GM20431 (cell line): ENCODE measurements at regions not wholly inside any gene's neighbourhood (a gene's known extent, or its start where the extent isn't known, plus 50 kb on each side); places are given as distances from the start of the nearest gene placed in this dataset.

Experiments used
- in situ Hi-C: fragments of 300-500 bp; cut with MseI, MboI; formaldehyde crosslinking; loops from one replicate; pipeline ENCODE4 v1.15.0; 2020; ENCODE audit warnings: low sequenced_read_pairs; ENCODE audit not compliant: unreplicated experiment

DNA sequence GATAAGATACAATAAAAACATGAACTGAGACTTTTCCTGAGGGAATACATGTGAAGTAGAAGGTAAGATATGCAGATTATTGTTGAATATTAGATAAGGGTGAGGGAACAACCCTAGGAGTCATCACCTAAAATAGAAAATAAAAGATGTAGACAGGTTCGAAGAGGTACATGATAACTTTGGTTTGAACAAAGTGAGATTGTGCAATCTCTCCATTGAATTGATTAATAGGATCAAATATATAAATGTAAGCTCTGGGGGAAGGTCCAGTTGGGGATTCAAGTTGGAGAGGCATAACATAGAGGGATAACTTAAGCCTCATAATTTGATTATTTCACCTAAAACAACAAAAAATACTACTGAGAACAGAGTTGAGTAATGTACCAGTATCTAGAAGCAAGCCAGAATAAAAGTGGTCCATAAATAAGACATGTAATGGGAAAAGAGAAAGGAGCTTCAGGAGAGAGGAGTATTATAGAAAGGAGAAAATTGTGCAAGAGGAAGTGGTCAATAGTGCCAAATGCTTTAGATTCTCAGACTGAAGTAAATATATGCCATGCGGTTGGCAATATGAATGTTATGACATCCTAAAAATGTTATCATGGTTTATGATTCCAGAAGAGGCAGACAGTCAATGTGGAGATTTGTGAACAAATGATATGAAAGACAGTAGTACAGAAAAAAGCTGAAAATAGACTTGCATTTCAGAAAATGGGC is 282.3 kb upstream of the CHRM2 start:
- in situ Hi-C loops, result loop anchor here (25.0 kb wide), 1 partner anchor 99 kb away; no protein-coding TSS in a partner anchor

- in situ Hi-C loops, result no loop called here
Observed at GRCh38 chr7:136566491-136566890, 302.0 kb upstream of the CHRM2 start.

DNA sequence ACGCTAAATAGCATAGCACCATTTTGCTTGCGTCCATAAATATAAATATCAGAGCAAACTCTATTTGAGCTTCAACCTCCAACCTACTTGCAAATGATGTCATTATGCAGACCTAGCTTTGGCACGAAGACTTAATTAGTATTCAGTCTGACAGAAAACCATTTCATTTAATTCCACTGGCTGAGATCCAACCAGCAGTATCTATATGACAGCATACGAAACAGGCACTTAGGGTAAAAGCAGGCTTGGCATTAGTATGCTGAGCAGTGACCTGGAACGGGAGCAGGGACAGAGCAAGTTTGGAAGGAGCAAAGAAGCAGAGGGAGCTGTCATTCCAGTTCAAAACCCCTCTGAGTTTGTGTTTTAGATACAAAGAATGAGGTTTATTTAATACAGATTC is 312.5 kb upstream of the CHRM2 start:
- in situ Hi-C loops, result no loop called here

GRCh38 chr7:136551618-136552017 is 316.8 kb upstream of the CHRM2 start:
- in situ Hi-C loops, result no loop called here

DNA sequence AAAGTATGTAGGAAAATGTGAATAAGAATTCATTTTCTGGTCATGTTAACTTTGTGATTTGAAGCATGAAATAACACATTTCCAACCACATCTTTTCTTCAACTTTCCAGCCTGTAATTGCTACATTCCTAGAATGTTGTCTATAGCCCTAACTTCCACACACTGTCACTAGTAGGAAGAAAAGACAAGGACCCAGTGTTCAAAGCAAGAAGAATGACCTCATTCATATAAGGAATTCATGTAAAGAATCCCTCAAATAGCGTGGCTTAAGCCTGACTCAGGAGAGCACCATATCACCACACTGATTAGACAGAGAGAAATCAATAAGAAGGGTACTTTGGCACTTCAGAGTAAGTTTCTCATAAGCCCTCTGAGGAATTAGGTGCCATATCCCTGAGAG is 318.7 kb upstream of the CHRM2 start:
- in situ Hi-C loops, result no loop called here

- in situ Hi-C loops, result no loop called here
Observed at GRCh38 chr7:136533732-136534131, 334.7 kb upstream of the CHRM2 start.

- in situ Hi-C loops, result no loop called here
Observed at GRCh38 chr7:136530831-136531230, 337.6 kb upstream of the CHRM2 start.

- in situ Hi-C loops, result no loop called here
Observed at GRCh38 chr7:136528329-136528728, 340.1 kb upstream of the CHRM2 start.

DNA sequence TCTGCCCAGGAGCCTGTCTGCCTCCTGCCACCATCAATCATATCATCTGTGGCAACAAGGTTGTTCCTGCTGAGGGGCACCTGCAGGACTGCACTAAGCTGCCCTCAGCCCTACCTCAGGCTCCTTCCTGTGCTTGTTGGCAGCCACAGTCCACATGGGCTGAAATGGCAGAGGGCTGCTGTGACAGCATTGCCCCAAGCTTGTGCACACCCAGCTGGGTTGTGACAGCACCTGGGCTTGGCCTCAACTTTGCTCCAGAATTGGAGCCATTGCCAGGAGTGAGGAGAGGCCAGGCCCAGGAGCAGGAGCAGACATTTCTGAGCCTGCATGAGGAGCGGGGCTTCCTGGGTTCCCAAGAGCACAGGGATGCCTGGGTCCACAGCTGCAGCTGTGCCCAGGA is 340.9 kb upstream of the CHRM2 start:
- in situ Hi-C loops, result no loop called here

DNA sequence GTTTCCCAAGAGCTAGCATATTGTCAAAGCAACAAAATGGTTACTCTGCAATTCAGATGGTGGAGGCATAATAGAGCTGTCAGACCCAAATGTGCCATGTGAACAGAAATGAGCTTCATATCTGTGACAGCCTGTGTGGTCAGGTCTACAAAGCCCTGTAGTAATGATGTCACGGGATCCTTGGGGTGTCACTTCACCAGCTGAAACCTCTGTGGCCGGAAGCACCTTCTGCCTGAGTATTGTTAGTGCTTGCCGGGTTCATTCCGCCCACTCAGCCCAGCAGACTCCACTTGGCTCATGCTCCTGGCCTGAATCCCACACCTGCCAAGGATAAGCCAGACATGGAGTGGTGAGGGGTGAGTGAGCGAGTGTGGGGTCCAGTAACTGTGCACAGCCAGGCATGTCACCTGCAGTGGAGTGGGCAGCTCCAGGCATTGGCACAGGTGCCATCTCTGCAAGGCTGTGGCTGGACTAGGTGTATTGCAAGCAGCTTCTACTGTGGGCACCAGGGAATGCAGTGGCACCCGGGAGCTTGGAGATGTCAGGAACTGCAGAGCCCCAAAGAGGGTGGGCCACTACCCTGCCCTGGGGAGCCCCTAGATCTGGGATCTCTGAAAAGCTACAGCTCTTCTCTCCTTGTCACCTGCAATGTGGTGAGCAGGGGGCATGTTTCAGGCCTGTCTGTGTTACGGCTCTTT is 341.9 kb upstream of the CHRM2 start:
- in situ Hi-C loops, result no loop called here

DNA sequence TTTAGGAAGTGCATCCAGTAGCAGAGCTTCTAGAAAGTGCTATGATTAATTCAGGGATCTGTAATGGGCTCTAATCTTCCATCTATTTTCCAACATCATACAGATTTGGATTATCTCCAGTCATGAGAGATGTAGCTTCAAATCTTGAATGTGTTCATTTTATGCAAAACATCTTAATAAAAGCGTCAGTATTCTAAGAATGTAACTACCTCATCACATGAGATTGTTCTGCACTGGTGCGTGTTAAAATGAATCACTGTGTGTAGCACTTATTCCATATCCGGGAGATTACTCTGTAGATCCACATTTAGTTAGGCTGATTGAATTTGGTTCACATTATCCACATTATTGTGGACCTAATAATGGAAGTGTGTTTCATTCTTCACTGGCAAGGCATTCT is 344.9 kb upstream of the CHRM2 start:
- in situ Hi-C loops, result no loop called here

- in situ Hi-C loops, result no loop called here
Observed at GRCh38 chr7:136517971-136518370, 350.5 kb upstream of the CHRM2 start.

- in situ Hi-C loops, result no loop called here
Observed at GRCh38 chr7:136514776-136515175, 353.7 kb upstream of the CHRM2 start.

GRCh38 chr7:136513744-136514143 is 354.7 kb upstream of the CHRM2 start:
- in situ Hi-C loops, result no loop called here

DNA sequence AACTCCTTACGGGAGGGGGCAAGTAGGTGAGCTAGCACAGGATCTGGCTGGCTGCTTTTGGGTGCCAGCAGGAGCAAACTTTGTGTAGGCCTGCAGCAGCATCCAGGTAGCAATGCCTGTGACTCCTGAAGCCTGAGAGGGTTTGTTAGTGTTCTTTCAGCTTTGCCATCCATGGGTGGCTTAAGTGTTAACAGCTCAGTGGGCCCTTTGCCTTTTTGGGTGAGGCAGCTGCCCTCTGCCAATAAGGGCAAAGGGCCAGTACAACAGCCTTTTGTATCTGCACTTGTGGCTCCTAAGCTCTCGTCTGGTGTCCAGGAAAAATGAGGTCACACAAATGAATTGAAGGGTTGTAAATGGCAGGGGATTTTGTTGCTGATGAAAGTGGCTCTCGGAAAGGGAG is 359.0 kb upstream of the CHRM2 start:
- in situ Hi-C loops, result no loop called here

GRCh38 chr7:136502162-136502561 is 366.3 kb upstream of the CHRM2 start:
- in situ Hi-C loops, result no loop called here

DNA sequence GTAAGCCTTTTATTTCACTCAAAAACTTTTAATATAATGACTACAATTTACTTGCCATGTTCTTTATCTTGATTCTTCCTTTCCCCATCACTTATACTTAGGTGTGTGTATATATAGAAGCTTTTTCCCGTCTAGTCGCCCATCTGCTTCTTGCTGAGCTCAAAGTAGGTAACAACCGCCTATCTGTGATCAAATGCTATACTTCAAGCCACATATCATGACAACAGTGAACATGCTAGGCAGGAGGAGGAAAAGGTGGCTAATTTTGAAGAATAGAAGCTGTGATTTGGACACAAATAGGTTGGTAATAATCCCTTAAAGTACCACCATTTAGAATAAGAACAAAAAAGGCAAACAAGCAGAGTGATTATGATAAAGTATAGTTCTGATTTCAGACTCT is 367.3 kb upstream of the CHRM2 start:
- in situ Hi-C loops, result no loop called here

DNA sequence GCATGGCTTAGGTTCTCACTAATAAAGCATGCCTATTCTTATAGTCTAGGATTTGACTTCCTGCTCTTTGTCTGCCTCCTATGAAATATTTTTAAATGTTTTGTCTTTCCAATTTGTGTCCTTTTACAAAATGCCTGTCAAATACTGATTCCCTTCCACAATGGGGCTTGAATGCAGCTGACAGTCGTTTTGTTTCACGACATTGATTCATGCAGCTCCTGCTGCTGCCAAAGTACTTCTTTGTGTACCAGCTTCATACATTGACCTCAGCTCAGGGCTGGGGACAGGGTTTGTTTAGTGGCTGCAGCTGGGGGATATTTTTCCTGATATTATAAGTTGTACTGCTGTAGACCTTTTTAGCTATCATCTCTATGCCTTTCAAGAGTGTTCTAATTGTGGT is 371.9 kb upstream of the CHRM2 start:
- in situ Hi-C loops, result loop anchor here (25.0 kb wide), 1 partner anchor 91 kb away; no protein-coding TSS in a partner anchor

- in situ Hi-C loops, result loop anchor here (25.0 kb wide), 1 partner anchor 92 kb away; no protein-coding TSS in a partner anchor
Observed at GRCh38 chr7:136495081-136495480, 373.4 kb upstream of the CHRM2 start.

DNA sequence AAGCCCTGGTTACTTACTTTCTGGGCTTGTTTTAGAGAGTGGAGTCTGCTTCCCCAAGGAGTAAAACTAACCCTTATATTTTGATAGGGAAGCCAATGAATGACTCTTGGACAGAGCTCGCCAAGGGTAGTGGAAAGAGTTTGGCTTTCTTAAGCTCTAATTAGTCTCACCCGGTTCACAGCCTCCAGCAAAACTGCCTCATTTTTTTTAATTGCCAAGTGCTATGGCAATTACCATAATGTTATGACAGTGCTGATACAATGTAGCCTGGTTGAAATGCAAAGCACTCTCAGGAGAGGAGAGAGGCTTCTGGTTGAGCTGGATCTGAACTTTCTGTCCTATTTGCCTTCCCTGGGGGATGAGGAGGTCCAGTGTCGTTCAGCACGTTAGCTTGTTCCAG is 376.1 kb upstream of the CHRM2 start:
- in situ Hi-C loops, result loop anchor here (25.0 kb wide), 1 partner anchor 95 kb away; no protein-coding TSS in a partner anchor

- in situ Hi-C loops, result loop anchor here (25.0 kb wide), 1 partner anchor 97 kb away; no protein-coding TSS in a partner anchor
Observed at GRCh38 chr7:136489808-136490207, 378.6 kb upstream of the CHRM2 start.
